WERI-Rb-1 (cell line): ENCODE measurements at regions not wholly inside any gene's neighbourhood (a gene's known extent, or its start where the extent isn't known, plus 50 kb on each side); places are given as distances from the start of the nearest gene placed in this dataset.

Experiments used
- DNase-seq: peaks from one replicate; pipeline ENCODE4 v3.0.0-alpha.2; 2020
- H3K27ac ChIP-seq: fragments of 250-450 bp; sonication (Bioruptor Pico); 2 replicates; pipeline ENCODE4 v1.5.1; 2020; ENCODE audit warnings: mild to moderate bottlenecking, moderate library complexity
- H3K27me3 ChIP-seq: fragments of 250-450 bp; sonication (Bioruptor Pico); 2 replicates; pipeline ENCODE4 v1.5.1; 2021; ENCODE audit warnings: mild to moderate bottlenecking, low read depth, moderate library complexity; ENCODE audit not compliant: insufficient read depth, severe bottlenecking
- H3K36me3 ChIP-seq: fragments of 250-450 bp; sonication (Bioruptor Pico); 2 replicates; pipeline ENCODE4 v1.5.1; 2020; ENCODE audit warnings: mild to moderate bottlenecking, moderate library complexity
- H3K4me3 ChIP-seq: 2 replicates; pipeline ENCODE4 v1.5.1; 2011; ENCODE audit warnings: low read depth, mild to moderate bottlenecking, control low read depth, low read length
- H3K9me3 ChIP-seq: fragments of 250-450 bp; sonication (Bioruptor Pico); 2 replicates; pipeline ENCODE4 v1.5.1; 2021; ENCODE audit warnings: mild to moderate bottlenecking, moderate library complexity; ENCODE audit not compliant: severe bottlenecking
- TF ChIP-seq, protein P1 (sequence below): IDR thresholded peaks from 2 replicates; pipeline ENCODE4 v1.5.1; 2011; ENCODE audit warnings: low read depth, mild to moderate bottlenecking, control low read depth, inconsistent platforms, low read length

- Histone ChIP-seq H3K27ac (no peak overlapping the region), H3K4me3 (no peak overlapping the region), H3K27me3 (no peaks in the 10 kb centered on the region), H3K9me3 (no peaks in the 10 kb centered on the region), H3K36me3 (no peaks in the 10 kb centered on the region)
- DNase-seq: no peak
- TF ChIP-seq, protein P1, sequence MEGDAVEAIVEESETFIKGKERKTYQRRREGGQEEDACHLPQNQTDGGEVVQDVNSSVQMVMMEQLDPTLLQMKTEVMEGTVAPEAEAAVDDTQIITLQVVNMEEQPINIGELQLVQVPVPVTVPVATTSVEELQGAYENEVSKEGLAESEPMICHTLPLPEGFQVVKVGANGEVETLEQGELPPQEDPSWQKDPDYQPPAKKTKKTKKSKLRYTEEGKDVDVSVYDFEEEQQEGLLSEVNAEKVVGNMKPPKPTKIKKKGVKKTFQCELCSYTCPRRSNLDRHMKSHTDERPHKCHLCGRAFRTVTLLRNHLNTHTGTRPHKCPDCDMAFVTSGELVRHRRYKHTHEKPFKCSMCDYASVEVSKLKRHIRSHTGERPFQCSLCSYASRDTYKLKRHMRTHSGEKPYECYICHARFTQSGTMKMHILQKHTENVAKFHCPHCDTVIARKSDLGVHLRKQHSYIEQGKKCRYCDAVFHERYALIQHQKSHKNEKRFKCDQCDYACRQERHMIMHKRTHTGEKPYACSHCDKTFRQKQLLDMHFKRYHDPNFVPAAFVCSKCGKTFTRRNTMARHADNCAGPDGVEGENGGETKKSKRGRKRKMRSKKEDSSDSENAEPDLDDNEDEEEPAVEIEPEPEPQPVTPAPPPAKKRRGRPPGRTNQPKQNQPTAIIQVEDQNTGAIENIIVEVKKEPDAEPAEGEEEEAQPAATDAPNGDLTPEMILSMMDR: no peak
These were observed 552.0 kb upstream of the CLINT1 start for GRCh38 chr5:158410976-158411375.

DNA sequence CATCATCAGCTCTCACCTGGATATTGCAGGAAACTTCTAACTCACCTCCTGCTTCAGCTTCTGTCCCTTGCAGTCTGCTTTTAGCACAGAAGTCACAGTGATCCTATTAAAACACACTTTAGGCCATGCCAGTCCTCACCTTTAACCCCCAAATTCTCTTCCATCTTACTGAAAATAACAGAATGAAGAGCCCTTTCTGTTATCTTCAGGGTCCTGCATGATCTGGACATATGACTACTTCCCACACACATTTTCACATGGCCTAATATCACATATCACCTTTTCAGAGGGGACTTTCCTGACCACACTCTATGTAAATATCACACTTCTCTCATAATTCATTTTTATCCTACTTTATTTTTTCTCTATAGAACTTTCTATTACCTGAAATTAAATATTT lies 550.6 kb upstream of the CLINT1 start:
- Histone ChIP-seq H3K9me3 (no peaks in the 10 kb centered on the region), H3K27ac (no peak overlapping the region), H3K36me3 (no peaks in the 10 kb centered on the region), H3K4me3 (no peak overlapping the region), H3K27me3 (no peaks in the 10 kb centered on the region)
- DNase-seq: no peak
- TF ChIP-seq, protein P1: no peak

DNA sequence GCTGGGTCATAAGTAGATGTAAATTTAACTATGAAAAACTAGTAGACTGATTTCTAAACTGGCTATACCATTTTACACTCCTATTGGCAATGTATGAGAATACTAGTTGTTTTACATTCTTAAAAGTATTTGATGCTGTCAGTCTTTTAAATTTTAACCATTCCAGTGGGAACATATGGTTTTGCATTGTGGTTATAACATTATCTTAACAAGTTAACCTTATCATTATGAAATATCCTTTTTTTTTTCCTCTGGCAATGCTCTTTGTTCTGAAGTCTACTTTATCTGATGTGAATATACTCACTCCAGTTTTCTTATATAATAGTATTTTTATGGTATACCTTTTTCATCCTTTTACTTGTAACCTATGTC lies 548.9 kb upstream of the CLINT1 start:
- DNase-seq: no peak
- H3K27ac ChIP-seq: no peak overlapping the region
- H3K4me3 ChIP-seq: no peak overlapping the region
- TF ChIP-seq, protein P1: no peak
- H3K36me3 ChIP-seq: no peaks in the 10 kb centered on the region
- no peaks in the 10 kb centered on the region for H3K27me3 ChIP-seq
- H3K9me3 ChIP-seq: no peaks in the 10 kb centered on the region

- H3K9me3 ChIP-seq: no peaks in the 10 kb centered on the region
- H3K36me3 ChIP-seq: no peaks in the 10 kb centered on the region
- TF ChIP-seq, protein P1: no peak
- H3K27ac ChIP-seq: no peak overlapping the region
- no peak for DNase-seq
- no peak overlapping the region for H3K4me3 ChIP-seq
- H3K27me3 ChIP-seq: no peaks in the 10 kb centered on the region
These were observed 548.2 kb upstream of the CLINT1 start for GRCh38 chr5:158406884-158407823.

DNA sequence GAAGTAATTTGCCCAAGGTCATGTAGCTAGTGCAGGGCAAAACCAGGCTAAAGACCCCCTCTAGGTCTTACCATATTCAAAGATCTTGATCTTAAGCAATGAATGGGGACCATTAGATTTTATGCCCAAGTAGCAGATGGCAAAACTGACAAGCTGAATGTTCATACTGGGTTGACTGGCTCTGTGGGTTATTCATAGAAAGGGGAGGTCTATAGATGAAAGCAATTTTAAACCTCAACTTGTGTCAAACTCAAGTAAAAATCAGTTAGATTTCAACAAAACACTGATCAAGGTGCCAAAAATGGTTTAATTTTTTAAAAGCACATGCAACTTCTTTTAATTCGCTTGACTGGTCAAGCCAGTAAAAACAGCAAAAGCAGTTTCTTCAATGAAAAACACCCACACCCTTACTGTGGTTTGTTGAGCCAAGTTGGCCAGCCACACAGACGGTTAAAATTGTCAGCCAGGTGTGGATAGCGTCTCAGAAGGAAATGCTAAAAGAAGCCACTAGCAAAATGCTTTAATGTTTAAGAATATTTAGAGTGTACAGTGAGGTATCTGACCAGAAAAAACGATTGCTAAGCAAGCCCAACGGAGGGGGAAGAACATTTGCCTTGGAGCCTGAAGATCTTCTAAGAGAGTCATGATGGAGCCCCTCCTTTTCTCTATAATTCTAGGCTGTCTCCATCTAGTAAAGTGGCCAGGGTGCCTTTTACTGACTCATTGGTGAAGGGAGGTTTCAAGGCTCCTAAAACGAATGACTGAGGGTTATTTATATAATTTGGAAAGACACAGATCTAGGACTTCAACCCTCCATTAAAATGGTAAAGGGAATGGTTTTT lies 539.6 kb upstream of the CLINT1 start:
- Histone ChIP-seq H3K9me3 (no peaks in the 10 kb centered on the region), H3K36me3 (no peaks in the 10 kb centered on the region)

More for the DNA sequence above, 539.6 kb upstream of the CLINT1 start:
- no peak overlapping the region for H3K27ac ChIP-seq
- no peak for DNase-seq
- no peaks in the 10 kb centered on the region for H3K27me3 ChIP-seq
- H3K4me3 ChIP-seq: no peak overlapping the region
- TF ChIP-seq, protein P1: no peak
